Fibroblast of pulmonary artery (primary cell): ENCODE measurements at regions not wholly inside any gene's neighbourhood (a gene's known extent, or its start where the extent isn't known, plus 50 kb on each side); places are given as distances from the start of the nearest gene placed in this dataset.

Experiments
- DNase-seq: peaks from one replicate; pipeline ENCODE4 v3.0.0-alpha.2; 2010; ENCODE audit warnings: low read depth
- H3K4me3 ChIP-seq: replicated peaks from 2 replicates; pipeline ENCODE4 v1.5.1; 2011; ENCODE audit warnings: low read depth, mild to moderate bottlenecking, control low read depth, low read length, moderate library complexity
- TF ChIP-seq, protein P1 (sequence below): IDR thresholded peaks from 2 replicates; pipeline ENCODE4 v1.5.1; 2011; ENCODE audit warnings: mild to moderate bottlenecking, control low read depth, low read length, inconsistent platforms; ENCODE audit errors: missing control alignments

DNA sequence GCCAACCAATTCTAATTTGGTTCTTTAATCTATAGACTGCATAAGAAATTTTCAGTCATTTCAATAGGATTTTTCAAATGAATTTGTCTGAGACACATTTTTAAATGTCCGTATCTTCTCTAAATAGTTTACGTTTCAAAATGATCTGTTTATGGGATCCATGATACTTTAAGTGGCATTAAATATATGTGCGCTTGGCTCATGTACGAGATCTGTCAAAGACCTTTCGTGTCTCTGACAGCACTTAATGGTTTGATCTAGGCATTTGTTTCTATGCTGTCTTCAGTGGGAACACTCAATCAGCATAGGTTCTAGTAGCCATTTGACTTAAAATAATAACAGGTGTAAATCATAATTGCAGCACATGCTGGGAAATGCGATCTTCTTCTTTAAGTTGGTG lies 731.0 kb downstream of the CENPC start:
- TF ChIP-seq, protein P1, sequence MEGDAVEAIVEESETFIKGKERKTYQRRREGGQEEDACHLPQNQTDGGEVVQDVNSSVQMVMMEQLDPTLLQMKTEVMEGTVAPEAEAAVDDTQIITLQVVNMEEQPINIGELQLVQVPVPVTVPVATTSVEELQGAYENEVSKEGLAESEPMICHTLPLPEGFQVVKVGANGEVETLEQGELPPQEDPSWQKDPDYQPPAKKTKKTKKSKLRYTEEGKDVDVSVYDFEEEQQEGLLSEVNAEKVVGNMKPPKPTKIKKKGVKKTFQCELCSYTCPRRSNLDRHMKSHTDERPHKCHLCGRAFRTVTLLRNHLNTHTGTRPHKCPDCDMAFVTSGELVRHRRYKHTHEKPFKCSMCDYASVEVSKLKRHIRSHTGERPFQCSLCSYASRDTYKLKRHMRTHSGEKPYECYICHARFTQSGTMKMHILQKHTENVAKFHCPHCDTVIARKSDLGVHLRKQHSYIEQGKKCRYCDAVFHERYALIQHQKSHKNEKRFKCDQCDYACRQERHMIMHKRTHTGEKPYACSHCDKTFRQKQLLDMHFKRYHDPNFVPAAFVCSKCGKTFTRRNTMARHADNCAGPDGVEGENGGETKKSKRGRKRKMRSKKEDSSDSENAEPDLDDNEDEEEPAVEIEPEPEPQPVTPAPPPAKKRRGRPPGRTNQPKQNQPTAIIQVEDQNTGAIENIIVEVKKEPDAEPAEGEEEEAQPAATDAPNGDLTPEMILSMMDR, result no peak
- DNase-seq, result no peak
- H3K4me3 ChIP-seq, result no peak overlapping the region

DNA sequence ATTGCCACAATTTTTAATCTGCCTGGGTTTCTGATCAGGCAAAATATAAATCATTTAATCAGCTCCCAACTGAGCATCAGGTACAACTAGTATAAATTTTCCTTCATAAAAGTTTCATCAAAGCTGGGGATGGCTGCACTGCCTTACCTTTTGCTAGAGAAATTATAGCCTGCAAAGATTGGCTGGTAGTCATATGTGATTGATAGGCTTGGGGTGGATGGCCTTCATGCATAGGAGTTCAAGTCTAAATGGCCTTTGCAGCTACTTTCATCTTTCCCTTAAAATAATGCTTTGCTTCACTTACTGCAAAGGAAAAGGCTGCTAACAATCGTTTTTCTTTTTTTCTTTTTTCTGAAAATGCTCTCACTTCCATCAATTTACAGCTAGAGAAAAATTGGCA lies 739.7 kb downstream of the CENPC start:
- no peak for DNase-seq
- TF ChIP-seq, protein P1, result no peak
- H3K4me3 ChIP-seq, result no peak overlapping the region

DNA sequence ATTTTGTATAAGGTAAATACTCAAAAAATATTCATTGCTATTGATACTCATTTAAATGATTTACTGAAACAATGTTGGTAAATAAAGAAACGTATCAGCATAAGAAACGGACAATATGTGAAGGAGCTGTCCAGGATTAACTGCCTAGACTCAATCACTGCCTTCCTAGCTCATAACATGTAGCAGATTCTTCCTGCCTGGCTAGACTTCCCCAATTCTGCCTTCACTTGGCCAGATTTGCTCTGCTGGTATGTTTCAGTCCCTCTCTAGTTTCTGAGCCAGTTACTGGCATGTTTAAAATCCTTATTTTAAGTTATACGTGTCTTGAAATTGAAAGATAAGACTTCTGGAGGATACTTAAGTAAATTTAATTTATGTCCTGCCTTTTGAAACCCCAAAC lies 740.3 kb downstream of the CENPC start:
- DNase-seq, result no peak
- H3K4me3 ChIP-seq, result no peak overlapping the region
- TF ChIP-seq, protein P1, result no peak

DNA sequence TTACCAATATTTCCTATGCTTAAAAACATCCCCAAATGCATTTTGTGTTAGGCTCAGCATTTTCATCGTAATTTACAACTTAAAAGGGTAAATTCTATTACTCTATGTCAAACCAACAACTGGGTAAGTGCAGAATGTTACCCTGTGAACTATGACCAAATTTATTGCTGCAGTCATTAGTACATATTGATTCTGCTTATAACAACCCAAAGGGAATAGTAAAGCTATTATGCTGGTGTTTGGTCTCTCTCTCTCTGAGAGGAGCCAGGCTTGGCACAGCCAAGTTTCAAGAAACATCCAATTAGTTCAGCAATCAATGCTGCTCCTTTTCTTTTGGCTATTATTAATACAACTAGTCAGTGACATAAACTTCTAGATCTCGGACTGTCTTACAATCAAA lies 747.7 kb downstream of the CENPC start:
- TF ChIP-seq, protein P1, result no peak
- no peak for DNase-seq
- no peak overlapping the region for H3K4me3 ChIP-seq

DNA sequence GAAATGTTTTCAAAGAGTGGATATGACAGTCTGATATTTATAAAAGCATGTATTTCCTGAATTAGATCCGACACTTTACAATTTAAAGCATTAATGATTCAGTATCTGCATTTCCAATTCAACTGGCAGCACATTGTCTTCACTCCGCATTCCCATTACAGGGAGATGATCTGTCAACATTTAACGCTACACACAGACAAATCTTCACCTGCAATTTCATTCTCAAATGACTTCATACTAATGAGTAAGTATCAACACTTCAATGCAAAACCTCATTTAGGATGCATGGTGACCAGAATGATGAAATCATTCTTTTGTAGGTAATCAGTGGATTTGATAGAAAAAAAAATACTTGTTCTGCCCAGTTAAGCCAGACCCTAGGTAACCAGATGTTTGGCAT lies 749.6 kb downstream of the CENPC start:
- no peak for DNase-seq
- TF ChIP-seq, protein P1, result no peak
- no peak overlapping the region for H3K4me3 ChIP-seq

DNA sequence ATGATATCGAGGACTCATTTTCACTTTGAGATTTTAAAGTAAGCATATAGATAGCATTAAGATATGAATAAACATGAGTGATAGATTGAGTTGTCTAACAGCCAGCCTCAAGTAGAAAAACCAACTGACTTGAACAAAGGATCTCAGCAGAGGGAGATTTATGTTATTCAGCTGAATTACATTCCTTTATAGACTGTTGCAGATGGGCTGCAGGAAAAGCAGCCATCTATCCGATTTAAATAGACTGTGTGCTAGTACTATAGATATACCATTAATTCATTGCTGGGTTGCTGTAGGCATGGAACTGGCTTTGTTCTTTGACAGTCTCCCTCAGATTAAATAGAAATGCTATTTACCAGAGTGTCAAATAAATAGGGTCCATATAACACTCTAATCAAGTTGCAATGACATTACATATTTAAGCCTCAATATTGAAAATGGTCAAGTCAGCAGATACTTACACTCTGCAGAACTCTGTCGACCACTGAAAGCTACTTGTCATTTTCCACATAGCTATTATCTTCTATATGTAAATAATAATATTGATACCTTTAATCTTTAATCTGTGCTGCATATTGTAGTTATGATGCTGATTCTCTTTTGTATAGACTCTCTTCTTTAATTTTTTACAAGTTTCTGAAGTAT lies 750.8 kb downstream of the CENPC start:
- TF ChIP-seq, protein P1, result no peak
- no peak for DNase-seq
- H3K4me3 ChIP-seq, result no peak overlapping the region

DNA sequence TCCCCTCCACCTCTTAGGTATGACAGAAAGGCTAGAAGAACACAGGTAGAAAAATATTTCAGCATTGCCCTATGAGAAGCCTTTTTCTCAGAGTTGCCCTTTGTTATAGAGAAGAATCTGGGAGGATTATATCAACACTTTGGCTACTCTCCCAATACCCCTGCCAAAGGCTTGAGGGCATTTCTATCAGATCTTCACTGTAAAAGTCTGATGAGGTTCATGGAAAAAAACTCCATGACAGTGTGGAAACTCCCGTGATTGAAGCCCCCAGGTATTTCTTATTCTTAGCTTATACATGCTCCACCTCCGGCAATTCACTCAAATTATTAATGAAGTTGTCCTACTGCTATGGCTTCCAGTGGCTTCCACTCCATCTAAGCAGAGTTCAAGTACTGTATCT lies 753.6 kb downstream of the CENPC start:
- H3K4me3 ChIP-seq, result no peak overlapping the region
- TF ChIP-seq, protein P1, result no peak
- no peak for DNase-seq
